Uterus (tissue), 3 donors: ENCODE measurements at regions not wholly inside any gene's neighbourhood (a gene's known extent, or its start where the extent isn't known, plus 50 kb on each side); places are given as distances from the start of the nearest gene placed in this dataset.

ENCODE experiments used
- DNase-seq, 2 donors: peaks; one replicate each; pipeline ENCODE4 v3.0.0-alpha.2; 2019 to 2020
- H3K27ac ChIP-seq, 2 donors: fragments of 200-600 bp; sonication (generic); 1 replicate in 1 of 2; 2 replicates in 1 of 2; pipeline ENCODE4 v1.5.1; 2016 to 2018
- H3K27me3 ChIP-seq, 2 donors: fragments of 200-600 bp; sonication (generic); one replicate each; pipeline ENCODE4 v1.5.1; 2018 to 2019; ENCODE audit warnings: control low read depth in 1 of 2
- H3K36me3 ChIP-seq, 2 donors: fragments of 200-600 bp; sonication (generic); one replicate each; pipeline ENCODE4 v1.5.1; 2019; ENCODE audit warnings: control low read depth in 1 of 2
- H3K4me1 ChIP-seq, 2 donors: fragments of 200-600 bp; sonication (generic); one replicate each; pipeline ENCODE4 v1.5.1; 2018 to 2019; ENCODE audit warnings: control low read depth in 1 of 2
- H3K4me3 ChIP-seq, 2 donors: fragments of 200-600 bp; sonication (generic); 1 replicate in 1 of 2; 2 replicates in 1 of 2; pipeline ENCODE4 v1.5.1; 2018 to 2019; ENCODE audit warnings: mild to moderate bottlenecking in 1 of 2
- H3K9me3 ChIP-seq, 2 donors: fragments of 200-600 bp; sonication (generic); one replicate each; pipeline ENCODE4 v1.5.1; 2019; ENCODE audit warnings: control low read depth in 1 of 2
- CTCF ChIP-seq, 4 experiments: fragments of 200-600 bp in 2 of 4; fragments of 450-650 bp in 2 of 4; sonication (generic) in 2 of 4; IDR thresholded peaks; one replicate each; pipeline ENCODE4 v1.5.1; 2016 to 2019; ENCODE audit warnings: antibody characterized with exemption in 4 of 4, mild to moderate bottlenecking in 2 of 4, moderate library complexity in 1 of 4
- POLR2A ChIP-seq, 2 donors: fragments of 450-650 bp; IDR thresholded peaks; one replicate each; pipeline ENCODE4 v1.6.1; 2016; ENCODE audit warnings: antibody characterized with exemption in 2 of 2, mild to moderate bottlenecking in 1 of 2, moderate library complexity in 1 of 2
- intact Hi-C: fragments of 100-400 bp; cut with DNase I; formaldehyde crosslinking; loops from one replicate; pipeline ENCODE4 v1.15.1; 2023; ENCODE audit warnings: low total_unique reads
- donor health status: DM: yes; HTN: yes; CAD: no.

GRCh38 chr1:5394111-5394510, 598.1 kb downstream of the NPHP4 start:
- H3K4me1 ChIP-seq, result no peaks in the 10 kb centered on the region
- H3K36me3 ChIP-seq, result no peaks in the 10 kb centered on the region
- no peak for TF ChIP-seq CTCF (IDR thresholded peaks at IDR 0.05)
- no peak for TF ChIP-seq POLR2A (IDR thresholded peaks at IDR 0.05)
- no peak for DNase-seq
- H3K27ac ChIP-seq, result no peak overlapping the region
- no peaks in the 10 kb centered on the region for H3K9me3 ChIP-seq
- H3K4me3 ChIP-seq, result no peak overlapping the region
- intact Hi-C loops, result no loop called here
- no peaks in the 10 kb centered on the region for H3K27me3 ChIP-seq

- intact Hi-C loops, result no loop called here
These were observed 598.6 kb downstream of the NPHP4 start for GRCh38 chr1:5393603-5394002.

GRCh38 chr1:5393146-5393545, 599.1 kb downstream of the NPHP4 start:
- no peaks in the 10 kb centered on the region for H3K27me3 ChIP-seq
- no peak for TF ChIP-seq CTCF (IDR thresholded peaks at IDR 0.05)
- TF ChIP-seq POLR2A (IDR thresholded peaks at IDR 0.05), result no peak

More at GRCh38 chr1:5393603-5394002, 598.6 kb downstream of the NPHP4 start:
- no peak overlapping the region for H3K4me3 ChIP-seq
- H3K9me3 ChIP-seq, result no peaks in the 10 kb centered on the region
- H3K27me3 ChIP-seq, result no peaks in the 10 kb centered on the region
- no peak overlapping the region for H3K27ac ChIP-seq
- no peaks in the 10 kb centered on the region for H3K36me3 ChIP-seq
- TF ChIP-seq CTCF (IDR thresholded peaks at IDR 0.05), result no peak
- TF ChIP-seq POLR2A (IDR thresholded peaks at IDR 0.05), result no peak
- DNase-seq, result no peak
- H3K4me1 ChIP-seq, result no peaks in the 10 kb centered on the region

GRCh38 chr1:5391725-5392124, 600.5 kb downstream of the NPHP4 start:
- Histone ChIP-seq H3K9me3 (no peaks in the 10 kb centered on the region), H3K27me3 (no peaks in the 10 kb centered on the region), H3K36me3 (no peaks in the 10 kb centered on the region), H3K4me3 (no peak overlapping the region), H3K27ac (no peak overlapping the region), H3K4me1 (no peaks in the 10 kb centered on the region)
- TF ChIP-seq CTCF (IDR thresholded peaks at IDR 0.05), result no peak
- TF ChIP-seq POLR2A (IDR thresholded peaks at IDR 0.05), result no peak
- intact Hi-C loops, result no loop called here
- no peak for DNase-seq

More at GRCh38 chr1:5393146-5393545, 599.1 kb downstream of the NPHP4 start:
- Histone ChIP-seq H3K4me1 (no peaks in the 10 kb centered on the region), H3K4me3 (no peak overlapping the region), H3K27ac (no peak overlapping the region), H3K36me3 (no peaks in the 10 kb centered on the region), H3K9me3 (no peaks in the 10 kb centered on the region)
- DNase-seq, result no peak
- intact Hi-C loops, result no loop called here

- DNase-seq, result no peak
- TF ChIP-seq POLR2A (IDR thresholded peaks at IDR 0.05) (no peak), CTCF (IDR thresholded peaks at IDR 0.05) (no peak)
- Histone ChIP-seq H3K4me3 (no peak overlapping the region), H3K27ac (no peak overlapping the region), H3K4me1 (no peaks in the 10 kb centered on the region), H3K36me3 (no peaks in the 10 kb centered on the region), H3K9me3 (no peaks in the 10 kb centered on the region), H3K27me3 (no peaks in the 10 kb centered on the region)
- intact Hi-C loops, result no loop called here
These were observed 601.7 kb downstream of the NPHP4 start for GRCh38 chr1:5390504-5390903.
